Activated naive CD4-positive, alpha-beta T cell treated with anti-CD3 and anti-CD28 coated beads, Interleukin-2, amount 50 U/mL, for 16 hours (primary cell): ENCODE measurements at regions not wholly inside any gene's neighbourhood (a gene's known extent, or its start where the extent isn't known, plus 50 kb on each side); places are given as distances from the start of the nearest gene placed in this dataset.
A peak's percentile ranks its signal among the peaks of the same experiment; 100 is the strongest.
"Not testable (repeated sequence)": the region's sequence is repeated elsewhere in the genome, so short reads cannot be mapped to it uniquely, and the experiment has no call there.

Experiments
- DNase-seq: peaks from one replicate; pipeline ENCODE4 v3.0.0-alpha.2; 2020

- not testable (repeated sequence) for DNase-seq
These were observed 4034.6 kb upstream of the TPTE start for GRCh38 chr21:6486821-6487220.

GRCh38 chr21:6492691-6493090 lies 4028.7 kb upstream of the TPTE start:
- not testable (repeated sequence) for DNase-seq

GRCh38 chr21:6493957-6494356 lies 4027.4 kb upstream of the TPTE start:
- not testable (repeated sequence) for DNase-seq

- not testable (repeated sequence) for DNase-seq
These were observed 4025.0 kb upstream of the TPTE start for GRCh38 chr21:6496356-6496755.

GRCh38 chr21:6498716-6499115 lies 4022.7 kb upstream of the TPTE start:
- DNase-seq = peak; percentile 15

- peak; percentile 71 for DNase-seq
These were observed 4022.1 kb upstream of the TPTE start for GRCh38 chr21:6499128-6499826.

GRCh38 chr21:6499866-6500265 lies 4021.5 kb upstream of the TPTE start:
- DNase-seq = not testable (repeated sequence)

- not testable (repeated sequence) for DNase-seq
These were observed 4020.7 kb upstream of the TPTE start for GRCh38 chr21:6500681-6501080.

GRCh38 chr21:6506167-6506894 lies 4015.1 kb upstream of the TPTE start:
- not testable (repeated sequence) for DNase-seq

- DNase-seq = not testable (repeated sequence)
These were observed 4013.8 kb upstream of the TPTE start for GRCh38 chr21:6507632-6508031.

- DNase-seq = not testable (repeated sequence)
These were observed 3999.6 kb upstream of the TPTE start for GRCh38 chr21:6521777-6522176.

GRCh38 chr21:6526213-6526612 lies 3995.2 kb upstream of the TPTE start:
- not testable (repeated sequence) for DNase-seq

GRCh38 chr21:6530655-6531054 lies 3990.7 kb upstream of the TPTE start:
- DNase-seq = not testable (repeated sequence)

GRCh38 chr21:6533261-6533660 lies 3988.1 kb upstream of the TPTE start:
- DNase-seq = not testable (repeated sequence)

- DNase-seq = not testable (repeated sequence)
These were observed 3983.1 kb upstream of the TPTE start for GRCh38 chr21:6538320-6538719.

- DNase-seq = not testable (repeated sequence)
These were observed 3981.7 kb upstream of the TPTE start for GRCh38 chr21:6539688-6540087.

- DNase-seq = not testable (repeated sequence)
These were observed 3980.3 kb upstream of the TPTE start for GRCh38 chr21:6541036-6541435.

- not testable (repeated sequence) for DNase-seq
These were observed 3976.1 kb upstream of the TPTE start for GRCh38 chr21:6545288-6545687.

- not testable (repeated sequence) for DNase-seq
These were observed 3970.3 kb upstream of the TPTE start for GRCh38 chr21:6551045-6551444.

- not testable (repeated sequence) for DNase-seq
These were observed 3967.6 kb upstream of the TPTE start for GRCh38 chr21:6553505-6554376.

- DNase-seq = not testable (repeated sequence)
These were observed 3967.0 kb upstream of the TPTE start for GRCh38 chr21:6554377-6554864.

- DNase-seq = not testable (repeated sequence)
These were observed 3964.9 kb upstream of the TPTE start for GRCh38 chr21:6556516-6556915.

- DNase-seq = not testable (repeated sequence)
These were observed 3964.0 kb upstream of the TPTE start for GRCh38 chr21:6557415-6557814.
